CD4-positive, alpha-beta T cell (primary cell): ENCODE measurements at regions not wholly inside any gene's neighbourhood (a gene's known extent, or its start where the extent isn't known, plus 50 kb on each side); places are given as distances from the start of the nearest gene placed in this dataset.

ENCODE experiments used
- ATAC-seq: fragments of 200-7000 bp; cut with Tn5 transposase; one replicate; pipeline ENCODE4 v1.10.0; 2022; ENCODE audit warnings: mild to moderate bottlenecking; ENCODE audit not compliant: poor library complexity
- CTCF ChIA-PET: fragments of 350-600 bp; sonication (Branson Sonifier 250); formaldehyde crosslinking; loops from one replicate; lab custom pipeline; 2021; ENCODE audit warnings: antibody characterized with exemption, inconsistent platforms; lab: Charles Lee
- POLR2A ChIA-PET: fragments of 350-600 bp; sonication (Branson Sonifier 250); formaldehyde crosslinking; loops from one replicate; lab custom pipeline; 2021; ENCODE audit warnings: antibody characterized with exemption, inconsistent platforms; lab: Charles Lee
- DNase-seq, 14 experiments: peaks; one replicate each; pipeline ENCODE4 v3.0.0-alpha.2; 2013 to 2020; ENCODE audit warnings: mixed read lengths in 2 of 14
- H3K27ac ChIP-seq, 2 donors: one replicate each; pipeline versions ENCODE4 v1.5.1 to v1.7.0; 2013; ENCODE audit warnings: low read length in 2 of 2, low read depth in 1 of 2, mild to moderate bottlenecking in 1 of 2
- H3K27me3 ChIP-seq, 2 experiments: 1 replicate in 1 of 2; 2 replicates in 1 of 2; pipeline versions ENCODE4 v1.6.1 to v1.7.0; 2013; ENCODE audit warnings: low read length in 2 of 2, control low read depth in 1 of 2, mild to moderate bottlenecking in 1 of 2, moderate library complexity in 1 of 2; ENCODE audit not compliant: insufficient read depth in 2 of 2, control insufficient read depth in 1 of 2
- H3K36me3 ChIP-seq: one replicate; pipeline ENCODE4 v1.6.1; 2013; ENCODE audit warnings: low read length, control low read depth; ENCODE audit not compliant: insufficient read depth
- H3K4me1 ChIP-seq: one replicate; pipeline ENCODE4 v1.6.1; 2013; ENCODE audit warnings: low read length, control low read depth; ENCODE audit not compliant: insufficient read depth
- H3K4me3 ChIP-seq: one replicate; pipeline ENCODE4 v1.5.1; 2013; ENCODE audit warnings: mild to moderate bottlenecking, low read length, moderate library complexity
- H3K9me3 ChIP-seq, 2 experiments: 1 replicate in 1 of 2; 2 replicates in 1 of 2; pipeline versions ENCODE4 v1.6.1 to v1.7.0; 2013; ENCODE audit warnings: low read length in 2 of 2, mild to moderate bottlenecking in 2 of 2, control low read depth in 1 of 2, moderate library complexity in 1 of 2; ENCODE audit not compliant: control insufficient read depth in 1 of 2, insufficient read depth in 1 of 2
- H3K27ac Mint-ChIP-seq: one replicate; pipeline ENCODE4 v1.8.0; 2020; ENCODE audit warnings: mixed read lengths
- H3K27me3 Mint-ChIP-seq: one replicate; pipeline ENCODE4 v1.8.0; 2021; ENCODE audit warnings: mixed read lengths
- H3K36me3 Mint-ChIP-seq: one replicate; pipeline ENCODE4 v1.8.0; 2021; ENCODE audit warnings: low read depth, mixed read lengths
- H3K4me1 Mint-ChIP-seq: one replicate; pipeline ENCODE4 v1.8.0; 2021; ENCODE audit warnings: low read depth, mixed read lengths
- H3K4me3 Mint-ChIP-seq: one replicate; pipeline ENCODE4 v1.8.0; 2020; ENCODE audit warnings: mild to moderate bottlenecking, mixed read lengths
- H3K9me3 Mint-ChIP-seq: one replicate; pipeline ENCODE4 v1.8.0; 2020; ENCODE audit warnings: mixed read lengths
- CTCF ChIP-seq: fragments of 200-600 bp; IDR thresholded peaks from one replicate; pipeline ENCODE4 v1.8.0; 2022; ENCODE audit warnings: antibody characterized with exemption, mild to moderate bottlenecking
- intact Hi-C, 2 experiments: fragments of 100-400 bp; cut with DNase I in 1 of 2; cut with micrococcal nuclease in 1 of 2; formaldehyde crosslinking; loops; one replicate each; pipeline versions ENCODE4 v1.15.1 to v1.9.0; 2023 to 2025; cut with DNase I, micrococcal nuclease

GRCh38 chr2:12594590-12594989 is 122.1 kb upstream of the TRIB2 start:
- no peak for TF ChIP-seq CTCF
- no peaks in the 10 kb centered on the region for H3K9me3 Mint-ChIP-seq
- ATAC-seq (no peak), DNase-seq (no peak)
- CTCF ChIA-PET, result no interaction called here
- no peaks in the 10 kb centered on the region for H3K36me3 Mint-ChIP-seq
- no peak overlapping the region for H3K27ac Mint-ChIP-seq
- Histone ChIP-seq H3K27me3 (no peaks in the 10 kb centered on the region), H3K9me3 (no peaks in the 10 kb centered on the region), H3K4me1 (peaks cover 6% of the 10 kb centered on the region), H3K27ac (no peak overlapping the region), H3K36me3 (no peaks in the 10 kb centered on the region), H3K4me3 (no peak overlapping the region)
- peaks cover 16% of the 10 kb centered on the region for H3K4me1 Mint-ChIP-seq
- no peaks in the 10 kb centered on the region for H3K27me3 Mint-ChIP-seq
- intact Hi-C loops, result no loop called here
- H3K4me3 Mint-ChIP-seq, result no peak overlapping the region
- POLR2A ChIA-PET, result no interaction called here

GRCh38 chr2:12596771-12597170 is 120.0 kb upstream of the TRIB2 start:
- no peaks in the 10 kb centered on the region for H3K27me3 ChIP-seq
- H3K27ac Mint-ChIP-seq, result no peak overlapping the region
- CTCF ChIA-PET, result no interaction called here
- intact Hi-C loops, result no loop called here
- H3K9me3 Mint-ChIP-seq, result no peaks in the 10 kb centered on the region
- H3K9me3 ChIP-seq, result no peaks in the 10 kb centered on the region
- H3K36me3 Mint-ChIP-seq, result no peaks in the 10 kb centered on the region
- no peaks in the 10 kb centered on the region for H3K27me3 Mint-ChIP-seq
- no peak for TF ChIP-seq CTCF
- H3K4me1 Mint-ChIP-seq, result peaks cover 12% of the 10 kb centered on the region
- H3K27ac ChIP-seq, result no peak overlapping the region
- POLR2A ChIA-PET, result no interaction called here
- H3K4me3 Mint-ChIP-seq, result no peak overlapping the region
- no peak for ATAC-seq
- DNase-seq, result no peak
- no peaks in the 10 kb centered on the region for H3K36me3 ChIP-seq
- H3K4me1 ChIP-seq, result no peaks in the 10 kb centered on the region
- H3K4me3 ChIP-seq, result no peak overlapping the region

GRCh38 chr2:12597610-12598009 is 119.1 kb upstream of the TRIB2 start:
- POLR2A ChIA-PET, result no interaction called here

More at GRCh38 chr2:12597610-12598009, 119.1 kb upstream of the TRIB2 start:
- no peaks in the 10 kb centered on the region for H3K36me3 ChIP-seq
- Mint-ChIP-seq H3K9me3 (no peaks in the 10 kb centered on the region), H3K4me3 (no peak overlapping the region), H3K27me3 (no peaks in the 10 kb centered on the region), H3K36me3 (no peaks in the 10 kb centered on the region), H3K27ac (no peak overlapping the region), H3K4me1 (peaks cover 4% of the 10 kb centered on the region)
- CTCF ChIA-PET, result no interaction called here
- DNase-seq, result no peak
- H3K27me3 ChIP-seq, result no peaks in the 10 kb centered on the region
- no peaks in the 10 kb centered on the region for H3K9me3 ChIP-seq
- TF ChIP-seq CTCF, result no peak
- intact Hi-C loops, result no loop called here
- H3K4me3 ChIP-seq, result no peak overlapping the region
- no peak for ATAC-seq
- H3K4me1 ChIP-seq, result no peaks in the 10 kb centered on the region
- H3K27ac ChIP-seq, result no peak overlapping the region
